ENCODE measurements at regions not wholly inside any gene's neighbourhood (a gene's known extent, or its start where the extent isn't known, plus 50 kb on each side); places are given as distances from the start of the nearest gene placed in this dataset.

DNA sequence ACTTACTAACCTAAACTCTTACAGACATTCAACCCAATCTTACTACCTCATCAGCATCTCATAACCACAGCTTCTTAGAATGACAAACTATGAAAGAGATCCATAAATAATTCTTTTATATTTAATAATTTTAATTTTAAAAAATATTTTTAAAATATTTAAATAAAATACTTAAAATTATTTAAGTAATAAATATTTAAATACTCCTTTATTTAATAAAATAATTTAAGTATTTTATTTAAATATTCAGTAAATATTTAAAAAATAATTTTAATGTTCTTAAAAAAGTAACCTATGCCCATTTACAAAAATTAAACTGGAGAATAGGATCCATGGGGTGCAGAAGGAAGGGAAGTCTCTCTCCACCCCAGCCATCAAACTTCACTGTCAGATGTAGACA, 627.3 kb upstream of the MGMT start (continued):
- TF ChIP-seq ZNF34 (CRISPR knock-in tag; IDR thresholded peaks at IDR 0.05; ENCODE audit: borderline replicate concordance) (no peak), MZF1 (CRISPR knock-in tag; IDR thresholded peaks at IDR 0.05; ENCODE audit: borderline replicate concordance) (no peak), ZIK1 (CRISPR knock-in tag; IDR thresholded peaks at IDR 0.05; ENCODE audit: borderline replicate concordance, low read depth) (no peak), ZNF562 (CRISPR knock-in tag; IDR thresholded peaks at IDR 0.05; ENCODE audit: borderline replicate concordance) (no peak), SALL2 (CRISPR knock-in tag; IDR thresholded peaks at IDR 0.05) (no peak), ZNF280D (CRISPR knock-in tag; IDR thresholded peaks at IDR 0.05) (no peak), ZNF709 (CRISPR knock-in tag; IDR thresholded peaks at IDR 0.05) (no peak)

DNA sequence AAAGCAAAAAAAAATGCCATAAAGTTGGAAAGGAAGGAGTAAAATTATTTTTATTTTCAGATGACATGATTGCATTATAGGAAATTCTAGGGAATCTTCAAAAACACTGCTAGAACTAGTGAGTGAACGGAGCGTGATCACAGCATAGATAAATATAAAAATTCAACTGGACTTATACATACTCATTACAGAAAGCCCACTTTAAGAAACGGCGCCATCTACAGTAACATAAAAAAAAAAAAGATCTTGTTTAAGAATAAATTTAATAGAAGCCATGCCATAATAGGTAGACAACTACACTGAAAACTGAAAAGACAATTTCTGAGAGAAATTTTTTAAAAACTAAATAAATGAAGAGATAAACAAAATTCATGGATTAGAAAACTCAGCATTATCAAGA, 623.1 kb upstream of the MGMT start:
- Histone ChIP-seq H3K4me1 (ENCODE audit: insufficient read depth, low read length) (no peaks in the 10 kb centered on the region), H3K36me3 (replicated peaks in 1 of 2; ENCODE audit: control insufficient read depth in 1 of 2, insufficient read depth in 2 of 2, low read length in 2 of 2) (no peaks in the 10 kb centered on the region), H3K9ac (ENCODE audit: insufficient read depth, low read depth, low read length) (no peak overlapping the region), H3K4me2 (ENCODE audit: low read depth, low read length) (no peak overlapping the region), H3K4me3 (replicated peaks in 1 of 3; ENCODE audit: insufficient read depth in 1 of 3, low read depth in 2 of 3, low read length in 3 of 3) (no peak overlapping the region), H3K27me3 (ENCODE audit: control insufficient read depth in 1 of 2, insufficient read depth in 2 of 2, low read length in 2 of 2) (peaks cover 2 to 6% of the 10 kb centered on the region in 2 experiments; a peak in 1 of 5 replicates), H3K79me2 (ENCODE audit: insufficient read depth, low read length) (no peaks in the 10 kb centered on the region), H3K9me3 (ENCODE audit: low read length) (no peaks in the 10 kb centered on the region), H3K27ac (ENCODE audit: extremely low read length, insufficient read depth, low read length) (no peak overlapping the region), H2AFZ (ENCODE audit: low read length) (no peak overlapping the region), H4K20me1 (ENCODE audit: insufficient read depth, low read length) (no peaks in the 10 kb centered on the region)
- CTCF ChIA-PET (ENCODE audit: low intra/inter-chr PET ratio, low total read pairs) = no interaction called here
- in situ Hi-C loops (cut with HindIII; ENCODE audit: extremely low pct_ligation_motif_present, low pct_unique_long_range_greater_than_20kb) (no loop called here), intact Hi-C loops (cut with micrococcal nuclease; ENCODE audit: unreplicated experiment) (no loop called here)
- ATAC-seq = no peak
- DNase-seq (ENCODE audit: low spot score) = no peak
- WGBS (ENCODE audit: low lambda C conversion rate) = 25% methylated on average over 4 of the region's 4 CpGs
- BruUV-seq (replicated peaks) = no TSS peak
- POLR2A ChIA-PET = no interaction called here
- FAIRE-seq = no peak
- TF ChIP-seq FOSL1 (CRISPR knock-in tag; IDR thresholded peaks at IDR 0.05; ENCODE audit: borderline replicate concordance) = no peak
- no peak for TF ChIP-seq HNRNPL (IDR thresholded peaks at IDR 0.05; ENCODE audit: low read depth, low read length)
- TF ChIP-seq SIX1 (CRISPR knock-in tag; IDR thresholded peaks at IDR 0.05; ENCODE audit: borderline replicate concordance) = no peak
- TF ChIP-seq BRD4 (CRISPR knock-in tag; IDR thresholded peaks at IDR 0.05) = no peak
- no peak for TF ChIP-seq ZBTB7A (CRISPR knock-in tag; IDR thresholded peaks at IDR 0.05)
- TF ChIP-seq TAF15 (IDR thresholded peaks at IDR 0.05; ENCODE audit: low read depth, low read length, poor library complexity, severe bottlenecking) = no peak
- TF ChIP-seq ERF (CRISPR knock-in tag; IDR thresholded peaks at IDR 0.05) = no peak
- no peak for TF ChIP-seq PPARG (CRISPR knock-in tag; conservative IDR thresholded peaks at IDR 0.05)
- no peak for TF ChIP-seq MEIS2 (CRISPR knock-in tag; IDR thresholded peaks at IDR 0.05)
- no peak for TF ChIP-seq ZNF605 (CRISPR knock-in tag; IDR thresholded peaks at IDR 0.05)
- TF ChIP-seq PHF5A (CRISPR knock-in tag; IDR thresholded peaks at IDR 0.05; ENCODE audit: low read depth, unreplicated experiment) = no peak
- no peak for TF ChIP-seq PAX8 (CRISPR knock-in tag; IDR thresholded peaks at IDR 0.05; ENCODE audit: borderline replicate concordance)
- no peak for TF ChIP-seq HNRNPLL (IDR thresholded peaks at IDR 0.05; ENCODE audit: low read depth, low read length, poor library complexity, severe bottlenecking)
- no peak for TF ChIP-seq CEBPG (CRISPR knock-in tag; IDR thresholded peaks at IDR 0.05)
- no peak for TF ChIP-seq SMC3 (IDR thresholded peaks at IDR 0.05; ENCODE audit: low read length)

All from HepG2 (cell line).